ENCODE measurements at regions not wholly inside any gene's neighbourhood (a gene's known extent, or its start where the extent isn't known, plus 50 kb on each side); places are given as distances from the start of the nearest gene placed in this dataset.
"Not testable (repeated sequence)": the region's sequence is repeated elsewhere in the genome, so short reads cannot be mapped to it uniquely, and the experiment has no call there.

DNA sequence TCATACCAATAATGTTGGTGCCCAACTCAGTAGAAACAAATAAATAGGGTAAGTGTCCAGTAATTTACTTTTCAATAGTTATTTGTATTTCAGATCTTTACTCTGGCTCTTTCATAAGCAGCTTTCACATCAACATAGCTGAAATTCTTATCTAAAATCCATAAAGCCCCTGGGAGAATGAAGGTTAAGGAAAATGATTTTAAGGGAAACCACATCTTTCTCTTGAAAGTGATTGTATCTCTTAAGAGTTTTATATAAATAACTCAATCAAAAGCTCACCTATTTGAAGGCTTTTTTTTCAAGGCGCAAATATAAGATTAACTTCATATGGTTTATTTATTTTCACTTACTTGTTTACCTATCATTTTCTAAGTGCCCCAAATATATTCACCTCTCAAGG, 324.4 kb downstream of the HGF start:
- Histone ChIP-seq H3K4me1 (ENCODE audit: control insufficient read depth, insufficient read depth, low read length, poor library complexity, severe bottlenecking) (no peaks in the 10 kb centered on the region), H3K4me3 (ENCODE audit: low read depth, low read length) (no peak overlapping the region), H3K36me3 (ENCODE audit: control insufficient read depth, insufficient read depth, low read length) (no peaks in the 10 kb centered on the region), H3K9me3 (ENCODE audit: control insufficient read depth in 2 of 2, low read length in 2 of 2) (peaks cover 0 to 5% of the 10 kb centered on the region in 2 experiments), H3K27me3 (ENCODE audit: control insufficient read depth, insufficient read depth, low read length) (no peaks in the 10 kb centered on the region), H3K27ac (ENCODE audit: insufficient read depth, low read length, poor library complexity, severe bottlenecking) (no peak overlapping the region)
- peaks cover 0 to 9% (median 1%) of the 10 kb centered on the region in 7 donors for H3K9me3 Mint-ChIP-seq
- no peak overlapping the region for H3K27ac Mint-ChIP-seq
- H3K27me3 Mint-ChIP-seq, result no peaks in the 10 kb centered on the region
- no peaks in the 10 kb centered on the region for H3K36me3 Mint-ChIP-seq
- no peak for DNase-seq
- H3K4me1 Mint-ChIP-seq, result no peaks in the 10 kb centered on the region
- no peak overlapping the region for H3K4me3 Mint-ChIP-seq
- no peak for ATAC-seq (ENCODE audit: low read depth in 2 of 2)

DNA sequence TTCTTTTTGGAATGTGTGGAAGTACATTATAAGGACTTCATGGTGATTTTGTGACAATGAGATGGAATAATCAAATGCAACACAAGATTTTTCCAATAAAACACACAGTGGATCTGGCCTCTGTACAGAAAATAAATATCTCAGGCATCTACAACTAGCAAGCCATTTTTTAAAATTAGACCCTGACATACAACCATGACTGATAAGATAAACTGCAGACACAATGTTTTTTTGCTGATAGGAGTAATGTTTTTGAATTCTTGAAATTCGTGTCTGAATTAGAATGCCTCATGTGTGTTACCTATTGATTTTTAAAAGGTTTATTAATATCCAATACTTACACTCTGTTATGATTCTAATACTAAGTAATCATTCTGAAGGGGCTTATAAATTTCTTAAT, 328.1 kb downstream of the HGF start:
- DNase-seq, result no peak
- Histone ChIP-seq H3K27ac (ENCODE audit: insufficient read depth, low read length, poor library complexity, severe bottlenecking) (no peak overlapping the region), H3K4me1 (ENCODE audit: control insufficient read depth, insufficient read depth, low read length, poor library complexity, severe bottlenecking) (no peaks in the 10 kb centered on the region), H3K4me3 (ENCODE audit: low read depth, low read length) (no peak overlapping the region), H3K9me3 (ENCODE audit: control insufficient read depth in 2 of 2, low read length in 2 of 2) (no peaks in the 10 kb centered on the region), H3K36me3 (ENCODE audit: control insufficient read depth, insufficient read depth, low read length) (no peaks in the 10 kb centered on the region), H3K27me3 (ENCODE audit: control insufficient read depth, insufficient read depth, low read length) (no peaks in the 10 kb centered on the region)
- no peak for ATAC-seq (ENCODE audit: low read depth in 2 of 2)
- Mint-ChIP-seq H3K27me3 (no peaks in the 10 kb centered on the region), H3K27ac (no peak overlapping the region), H3K36me3 (no peaks in the 10 kb centered on the region), H3K4me3 (no peak overlapping the region), H3K4me1 (no peaks in the 10 kb centered on the region), H3K9me3 (peaks cover 5 to 13% (median 6%) of the 10 kb centered on the region in 7 donors)

DNA sequence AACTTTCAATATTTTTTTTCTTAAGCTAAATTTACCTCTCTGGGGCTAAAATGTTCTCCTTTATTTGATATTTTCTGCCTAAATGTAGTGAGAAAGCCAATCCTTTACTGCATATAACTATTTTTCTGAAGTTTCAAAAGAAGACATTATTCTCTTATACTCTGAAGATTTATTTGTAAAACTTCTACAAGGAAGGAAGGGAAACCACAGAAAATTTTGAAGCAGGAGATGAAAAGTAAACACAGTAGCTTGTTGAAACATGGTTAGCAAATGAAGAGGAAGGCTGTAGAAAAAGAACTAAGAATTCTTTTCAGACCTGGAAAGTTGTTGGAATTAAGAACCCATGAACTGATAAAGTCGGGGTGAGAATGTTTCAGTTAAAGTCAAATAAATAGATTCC, 330.3 kb downstream of the HGF start:
- Histone ChIP-seq H3K27me3 (ENCODE audit: control insufficient read depth, insufficient read depth, low read length) (no peaks in the 10 kb centered on the region), H3K27ac (ENCODE audit: insufficient read depth, low read length, poor library complexity, severe bottlenecking) (no peak overlapping the region), H3K9me3 (ENCODE audit: control insufficient read depth in 2 of 2, low read length in 2 of 2) (no peaks in the 10 kb centered on the region), H3K36me3 (ENCODE audit: control insufficient read depth, insufficient read depth, low read length) (no peaks in the 10 kb centered on the region), H3K4me1 (ENCODE audit: control insufficient read depth, insufficient read depth, low read length, poor library complexity, severe bottlenecking) (no peaks in the 10 kb centered on the region), H3K4me3 (ENCODE audit: low read depth, low read length) (no peak overlapping the region)
- H3K36me3 Mint-ChIP-seq, result no peaks in the 10 kb centered on the region
- no peak for ATAC-seq (ENCODE audit: low read depth in 2 of 2)
- H3K9me3 Mint-ChIP-seq, result peaks cover 5 to 14% (median 8%) of the 10 kb centered on the region in 7 donors
- DNase-seq, result no peak
- H3K4me1 Mint-ChIP-seq, result no peaks in the 10 kb centered on the region
- no peaks in the 10 kb centered on the region for H3K27me3 Mint-ChIP-seq
- no peak overlapping the region for H3K4me3 Mint-ChIP-seq
- H3K27ac Mint-ChIP-seq, result no peak overlapping the region

DNA sequence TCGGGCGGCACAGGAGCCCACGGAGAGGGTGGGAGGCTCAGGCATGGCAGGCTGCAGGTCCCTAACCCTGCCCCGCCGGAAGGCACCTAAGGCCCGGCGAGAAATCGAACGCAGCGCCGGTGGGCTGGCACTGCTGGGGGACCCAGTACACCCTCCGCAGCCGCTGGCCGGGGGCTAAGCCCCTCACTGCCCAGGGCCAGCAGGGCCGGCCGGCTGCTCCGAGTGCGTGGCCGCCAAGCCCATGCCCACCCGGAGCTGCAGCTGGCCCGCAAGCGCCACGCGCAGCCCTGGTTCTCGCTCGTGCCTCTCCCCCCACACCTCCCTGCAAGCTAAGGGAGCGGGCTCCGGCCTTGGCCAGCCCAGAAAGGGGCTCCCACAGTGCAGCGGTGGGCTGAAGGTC, 332.7 kb downstream of the HGF start:
- not testable (repeated sequence) for H3K27me3 ChIP-seq (ENCODE audit: control insufficient read depth, insufficient read depth, low read length); H3K36me3 ChIP-seq (ENCODE audit: control insufficient read depth, insufficient read depth, low read length); H3K4me3 Mint-ChIP-seq; H3K4me3 ChIP-seq (ENCODE audit: low read depth, low read length); H3K36me3 Mint-ChIP-seq; DNase-seq; H3K27ac ChIP-seq (ENCODE audit: insufficient read depth, low read length, poor library complexity, severe bottlenecking); H3K9me3 ChIP-seq (ENCODE audit: control insufficient read depth in 2 of 2, low read length in 2 of 2); ATAC-seq (ENCODE audit: low read depth in 2 of 2); H3K27ac Mint-ChIP-seq; H3K4me1 Mint-ChIP-seq; H3K27me3 Mint-ChIP-seq; H3K4me1 ChIP-seq (ENCODE audit: control insufficient read depth, insufficient read depth, low read length, poor library complexity, severe bottlenecking)
- H3K9me3 Mint-ChIP-seq, result peaks cover 5 to 14% (median 11%) of the 10 kb centered on the region in 7 donors

DNA sequence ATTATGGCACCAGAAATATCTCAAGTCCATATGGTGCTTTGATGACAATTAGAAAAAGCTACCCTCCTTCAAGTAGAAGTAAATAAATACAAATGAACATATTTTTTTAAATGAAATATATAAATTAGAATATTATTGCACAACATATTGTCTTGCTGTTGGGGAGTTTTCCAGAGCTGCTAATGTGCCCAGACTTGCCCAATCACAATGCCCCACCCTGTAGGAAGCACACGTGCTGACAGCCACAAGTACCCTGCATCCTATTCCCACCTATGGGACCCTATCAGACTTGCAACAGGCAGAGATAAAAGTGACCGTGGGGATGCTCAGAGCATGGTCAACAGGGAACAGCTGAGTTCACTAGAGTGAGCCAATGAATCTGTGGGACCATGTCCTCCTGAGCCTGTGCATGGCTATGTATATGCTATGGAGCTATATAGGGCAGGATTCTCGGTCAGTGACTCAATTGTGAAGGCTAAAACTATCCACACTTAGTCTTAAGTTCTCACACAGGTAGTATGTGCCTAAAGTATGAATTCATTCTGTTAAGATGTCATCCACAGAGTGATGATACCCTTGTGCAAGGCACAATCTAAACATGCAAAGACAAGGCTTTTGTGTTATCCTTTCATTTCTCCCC, 336.0 kb downstream of the HGF start:
- Histone ChIP-seq H3K36me3 (ENCODE audit: control insufficient read depth, insufficient read depth, low read length) (no peaks in the 10 kb centered on the region), H3K4me3 (ENCODE audit: low read depth, low read length) (no peak overlapping the region), H3K9me3 (ENCODE audit: control insufficient read depth in 2 of 2, low read length in 2 of 2) (no peaks in the 10 kb centered on the region), H3K27me3 (ENCODE audit: control insufficient read depth, insufficient read depth, low read length) (no peaks in the 10 kb centered on the region), H3K4me1 (ENCODE audit: control insufficient read depth, insufficient read depth, low read length, poor library complexity, severe bottlenecking) (no peaks in the 10 kb centered on the region), H3K27ac (ENCODE audit: insufficient read depth, low read length, poor library complexity, severe bottlenecking) (no peak overlapping the region)
- no peak for DNase-seq
- H3K27me3 Mint-ChIP-seq, result no peaks in the 10 kb centered on the region
- H3K4me1 Mint-ChIP-seq, result no peaks in the 10 kb centered on the region
- no peak overlapping the region for H3K4me3 Mint-ChIP-seq
- peaks cover 6 to 21% (median 12%) of the 10 kb centered on the region in 7 donors for H3K9me3 Mint-ChIP-seq
- H3K27ac Mint-ChIP-seq, result no peak overlapping the region
- ATAC-seq (ENCODE audit: low read depth in 2 of 2), result no peak
- H3K36me3 Mint-ChIP-seq, result no peaks in the 10 kb centered on the region

DNA sequence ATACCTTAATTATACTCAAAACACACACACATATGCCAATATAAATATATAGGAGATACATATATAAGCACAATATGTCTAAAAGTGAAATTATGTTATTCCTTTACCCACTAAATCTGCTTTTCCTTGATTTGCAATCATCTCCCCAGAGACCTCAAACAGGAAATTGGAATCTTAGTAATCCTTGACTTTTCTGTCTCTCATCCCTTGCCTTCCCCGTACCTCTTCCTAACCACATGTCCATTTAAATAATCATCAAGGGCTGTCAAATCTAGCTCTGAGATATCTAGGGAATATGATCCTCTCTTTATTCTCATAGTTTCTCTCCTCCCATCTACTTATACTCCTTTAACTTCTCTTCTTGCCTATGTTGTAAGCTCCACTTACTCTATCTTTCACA, 336.6 kb downstream of the HGF start:
- no peaks in the 10 kb centered on the region for H3K36me3 Mint-ChIP-seq
- no peaks in the 10 kb centered on the region for H3K36me3 ChIP-seq (ENCODE audit: control insufficient read depth, insufficient read depth, low read length)
- no peak overlapping the region for H3K4me3 Mint-ChIP-seq
- no peak overlapping the region for H3K27ac ChIP-seq (ENCODE audit: insufficient read depth, low read length, poor library complexity, severe bottlenecking)
- ATAC-seq (ENCODE audit: low read depth in 2 of 2) (no peak), DNase-seq (no peak)
- H3K9me3 Mint-ChIP-seq, result peaks cover 6 to 21% (median 12%) of the 10 kb centered on the region in 7 donors
- no peaks in the 10 kb centered on the region for H3K27me3 ChIP-seq (ENCODE audit: control insufficient read depth, insufficient read depth, low read length)
- no peak overlapping the region for H3K4me3 ChIP-seq (ENCODE audit: low read depth, low read length)
- H3K4me1 ChIP-seq (ENCODE audit: control insufficient read depth, insufficient read depth, low read length, poor library complexity, severe bottlenecking), result no peaks in the 10 kb centered on the region
- H3K27ac Mint-ChIP-seq, result no peak overlapping the region
- H3K27me3 Mint-ChIP-seq, result no peaks in the 10 kb centered on the region
- no peaks in the 10 kb centered on the region for H3K9me3 ChIP-seq (ENCODE audit: control insufficient read depth in 2 of 2, low read length in 2 of 2)
- H3K4me1 Mint-ChIP-seq, result no peaks in the 10 kb centered on the region

DNA sequence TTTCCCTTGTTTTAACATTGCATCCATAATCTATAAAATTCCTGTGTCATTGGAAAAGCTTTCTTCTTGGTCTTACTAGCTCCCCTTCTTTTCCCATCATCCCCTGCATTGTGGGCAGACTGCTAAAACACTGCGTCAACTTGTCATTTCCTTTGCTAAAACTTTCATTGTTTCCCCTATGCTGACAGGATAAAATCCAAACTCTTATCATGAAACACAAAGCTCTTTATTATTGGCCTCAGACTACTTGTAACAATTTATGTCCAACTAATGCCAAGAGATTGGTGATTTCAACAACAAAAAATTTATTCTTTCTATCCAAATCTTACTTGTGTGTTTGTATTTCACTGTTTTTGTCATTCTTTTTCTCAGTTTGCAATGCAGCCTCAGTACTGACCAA, 339.1 kb downstream of the HGF start:
- Mint-ChIP-seq H3K36me3 (no peaks in the 10 kb centered on the region), H3K4me1 (no peaks in the 10 kb centered on the region), H3K27ac (no peak overlapping the region), H3K27me3 (no peaks in the 10 kb centered on the region), H3K4me3 (no peak overlapping the region), H3K9me3 (peaks cover 5 to 13% (median 8%) of the 10 kb centered on the region in 7 donors)
- H3K9me3 ChIP-seq (ENCODE audit: control insufficient read depth in 2 of 2, low read length in 2 of 2), result peaks cover 0 to 4% of the 10 kb centered on the region in 2 experiments
- ATAC-seq (ENCODE audit: low read depth in 2 of 2) (no peak), DNase-seq (no peak)
- H3K36me3 ChIP-seq (ENCODE audit: control insufficient read depth, insufficient read depth, low read length), result no peaks in the 10 kb centered on the region
- no peak overlapping the region for H3K4me3 ChIP-seq (ENCODE audit: low read depth, low read length)
- H3K27ac ChIP-seq (ENCODE audit: insufficient read depth, low read length, poor library complexity, severe bottlenecking), result no peak overlapping the region
- no peaks in the 10 kb centered on the region for H3K27me3 ChIP-seq (ENCODE audit: control insufficient read depth, insufficient read depth, low read length)
- H3K4me1 ChIP-seq (ENCODE audit: control insufficient read depth, insufficient read depth, low read length, poor library complexity, severe bottlenecking), result no peaks in the 10 kb centered on the region

DNA sequence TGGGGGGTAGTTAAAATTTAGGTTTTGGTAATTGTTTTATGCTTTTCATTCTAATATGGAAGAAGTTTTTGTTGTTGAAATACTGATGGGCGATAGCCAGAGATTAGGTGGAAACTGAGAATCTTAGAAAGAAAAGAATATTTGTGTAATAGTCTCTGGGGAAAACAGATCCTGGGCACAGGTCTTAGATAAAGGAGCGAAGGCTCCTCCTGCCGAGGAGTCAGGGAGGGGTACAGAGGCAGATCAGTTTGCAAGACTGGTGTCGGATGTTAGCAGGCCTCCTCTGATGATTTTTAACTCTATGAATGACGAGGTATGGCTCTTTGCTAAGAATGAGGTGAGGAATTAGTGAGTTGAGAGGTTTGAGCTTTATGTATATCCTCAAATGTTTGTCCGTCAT, 339.7 kb downstream of the HGF start:
- H3K36me3 Mint-ChIP-seq, result no peaks in the 10 kb centered on the region
- H3K27me3 Mint-ChIP-seq, result no peaks in the 10 kb centered on the region
- H3K4me1 ChIP-seq (ENCODE audit: control insufficient read depth, insufficient read depth, low read length, poor library complexity, severe bottlenecking), result no peaks in the 10 kb centered on the region
- peaks cover 4 to 15% (median 12%) of the 10 kb centered on the region in 7 donors for H3K9me3 Mint-ChIP-seq
- no peaks in the 10 kb centered on the region for H3K4me1 Mint-ChIP-seq
- no peaks in the 10 kb centered on the region for H3K27me3 ChIP-seq (ENCODE audit: control insufficient read depth, insufficient read depth, low read length)
- H3K36me3 ChIP-seq (ENCODE audit: control insufficient read depth, insufficient read depth, low read length), result no peaks in the 10 kb centered on the region
- no peak for DNase-seq
- H3K4me3 ChIP-seq (ENCODE audit: low read depth, low read length), result no peak overlapping the region
- H3K27ac ChIP-seq (ENCODE audit: insufficient read depth, low read length, poor library complexity, severe bottlenecking), result no peak overlapping the region
- peaks cover 4 to 5% of the 10 kb centered on the region in 2 experiments for H3K9me3 ChIP-seq (ENCODE audit: control insufficient read depth in 2 of 2, low read length in 2 of 2)
- H3K4me3 Mint-ChIP-seq, result no peak overlapping the region
- H3K27ac Mint-ChIP-seq, result no peak overlapping the region
- no peak for ATAC-seq (ENCODE audit: low read depth in 2 of 2)

Measured in CD4-positive, CD25-positive, alpha-beta regulatory T cell (primary cell).